ENCODE measurements at regions not wholly inside any gene's neighbourhood (a gene's known extent, or its start where the extent isn't known, plus 50 kb on each side); places are given as distances from the start of the nearest gene placed in this dataset.

DNA sequence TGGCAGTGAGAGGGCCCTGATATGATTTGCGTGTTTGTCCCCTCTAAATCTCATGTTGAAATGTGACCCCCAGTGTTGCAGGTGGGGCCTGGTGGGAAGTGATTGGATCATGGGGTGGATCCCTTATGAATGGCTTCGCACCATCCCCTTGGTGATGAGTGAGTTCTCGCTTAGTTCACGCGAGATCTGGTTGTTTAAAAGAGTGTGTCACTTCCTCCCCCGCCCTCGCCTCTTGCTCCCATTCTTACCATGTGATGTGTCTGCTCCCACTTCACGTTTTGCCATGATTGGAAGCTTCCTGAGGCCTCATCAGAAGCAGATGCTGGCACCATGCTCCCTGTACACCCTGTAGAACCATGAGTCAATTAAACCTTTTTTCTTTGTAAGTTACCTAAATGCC, 319.9 kb upstream of the ID2 start:
- TF ChIP-seq, protein P1, sequence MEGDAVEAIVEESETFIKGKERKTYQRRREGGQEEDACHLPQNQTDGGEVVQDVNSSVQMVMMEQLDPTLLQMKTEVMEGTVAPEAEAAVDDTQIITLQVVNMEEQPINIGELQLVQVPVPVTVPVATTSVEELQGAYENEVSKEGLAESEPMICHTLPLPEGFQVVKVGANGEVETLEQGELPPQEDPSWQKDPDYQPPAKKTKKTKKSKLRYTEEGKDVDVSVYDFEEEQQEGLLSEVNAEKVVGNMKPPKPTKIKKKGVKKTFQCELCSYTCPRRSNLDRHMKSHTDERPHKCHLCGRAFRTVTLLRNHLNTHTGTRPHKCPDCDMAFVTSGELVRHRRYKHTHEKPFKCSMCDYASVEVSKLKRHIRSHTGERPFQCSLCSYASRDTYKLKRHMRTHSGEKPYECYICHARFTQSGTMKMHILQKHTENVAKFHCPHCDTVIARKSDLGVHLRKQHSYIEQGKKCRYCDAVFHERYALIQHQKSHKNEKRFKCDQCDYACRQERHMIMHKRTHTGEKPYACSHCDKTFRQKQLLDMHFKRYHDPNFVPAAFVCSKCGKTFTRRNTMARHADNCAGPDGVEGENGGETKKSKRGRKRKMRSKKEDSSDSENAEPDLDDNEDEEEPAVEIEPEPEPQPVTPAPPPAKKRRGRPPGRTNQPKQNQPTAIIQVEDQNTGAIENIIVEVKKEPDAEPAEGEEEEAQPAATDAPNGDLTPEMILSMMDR (IDR thresholded peaks at IDR 0.05), result no peak
- TF ChIP-seq POLR2AphosphoS5 (IDR thresholded peaks at IDR 0.05) (no peak), POLR2A (IDR thresholded peaks at IDR 0.05) (no peak)
